ENCODE measurements at regions not wholly inside any gene's neighbourhood (a gene's known extent, or its start where the extent isn't known, plus 50 kb on each side); places are given as distances from the start of the nearest gene placed in this dataset.

DNA sequence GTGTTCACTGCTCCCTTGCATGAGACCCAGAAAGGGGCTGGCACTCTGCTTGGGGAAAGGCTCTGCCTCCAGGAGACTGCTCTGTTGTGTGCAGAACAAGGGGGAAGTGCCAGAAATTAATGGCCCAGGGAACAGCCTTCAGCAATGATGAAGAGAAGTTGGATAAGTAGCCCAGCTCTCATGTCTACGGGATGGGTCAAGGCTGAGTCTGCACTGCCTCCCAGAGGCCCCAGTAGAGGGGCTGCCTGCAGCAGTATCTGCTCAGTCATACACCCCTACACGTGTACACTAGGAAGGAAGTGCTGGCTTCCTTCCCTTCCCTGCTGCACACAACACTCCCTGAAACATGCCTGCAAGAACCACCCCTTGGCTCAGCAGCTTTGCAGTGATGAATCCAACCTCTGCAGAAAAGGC is 54.6 kb upstream of the URI1 start:
- TF ChIP-seq CTCF (IDR thresholded peaks at IDR 0.05) (no peak), POLR2A (IDR thresholded peaks at IDR 0.05) (no peak)

Measured in body of pancreas (tissue), 4 donors.